Mononuclear cell (primary cell): ENCODE measurements at regions not wholly inside any gene's neighbourhood (a gene's known extent, or its start where the extent isn't known, plus 50 kb on each side); places are given as distances from the start of the nearest gene placed in this dataset.

ENCODE experiments used
- H3K27me3 ChIP-seq: 2 replicates; pipeline ENCODE4 v1.6.0; 2011; ENCODE audit warnings: low read length, control low read depth; ENCODE audit not compliant: insufficient read depth
- H3K4me1 ChIP-seq: 2 replicates; pipeline ENCODE4 v1.5.1; 2011; ENCODE audit warnings: mild to moderate bottlenecking, low read length, control low read depth; ENCODE audit not compliant: insufficient read depth
- H3K4me3 ChIP-seq: 2 replicates; pipeline ENCODE4 v1.5.1; 2011; ENCODE audit warnings: mild to moderate bottlenecking, low read length, moderate library complexity
- H3K9me3 ChIP-seq: 2 replicates; pipeline ENCODE4 v1.5.1; 2011; ENCODE audit warnings: low read depth, mild to moderate bottlenecking, control low read depth, low read length

DNA sequence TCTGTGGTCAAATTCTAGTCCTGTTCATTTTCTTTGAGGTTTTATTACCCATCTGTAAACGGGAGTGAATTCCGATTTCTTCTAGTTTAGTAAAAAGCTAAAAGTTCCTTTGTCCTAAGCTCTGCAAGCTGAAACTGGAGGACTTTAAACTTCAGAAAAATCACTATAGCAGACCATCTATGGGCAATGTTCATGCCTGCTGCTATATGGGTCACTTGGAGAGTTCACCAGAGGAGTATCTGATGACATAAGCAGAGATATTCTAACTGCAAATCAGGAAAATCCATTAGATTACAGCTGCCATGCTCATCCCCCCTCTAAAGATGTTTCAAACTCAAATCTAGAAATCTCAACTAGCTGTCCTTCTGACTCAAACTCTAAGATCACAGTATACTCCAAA, 193.0 kb upstream of the RTL1 start:
- H3K4me1 ChIP-seq: no peaks in the 10 kb centered on the region
- H3K9me3 ChIP-seq: peaks cover 5% of the 10 kb centered on the region
- H3K4me3 ChIP-seq: no peak overlapping the region
- H3K27me3 ChIP-seq: peaks cover 8% of the 10 kb centered on the region

- Histone ChIP-seq H3K4me1 (no peaks in the 10 kb centered on the region), H3K27me3 (peaks cover 8% of the 10 kb centered on the region), H3K9me3 (peaks cover 5% of the 10 kb centered on the region), H3K4me3 (no peak overlapping the region)
These were observed 193.7 kb upstream of the RTL1 start for GRCh38 chr14:101097109-101097793.

GRCh38 chr14:101098177-101098576, 194.7 kb upstream of the RTL1 start:
- Histone ChIP-seq H3K9me3 (peaks cover 5% of the 10 kb centered on the region), H3K4me1 (no peaks in the 10 kb centered on the region), H3K27me3 (peaks cover 7% of the 10 kb centered on the region), H3K4me3 (no peak overlapping the region)

DNA sequence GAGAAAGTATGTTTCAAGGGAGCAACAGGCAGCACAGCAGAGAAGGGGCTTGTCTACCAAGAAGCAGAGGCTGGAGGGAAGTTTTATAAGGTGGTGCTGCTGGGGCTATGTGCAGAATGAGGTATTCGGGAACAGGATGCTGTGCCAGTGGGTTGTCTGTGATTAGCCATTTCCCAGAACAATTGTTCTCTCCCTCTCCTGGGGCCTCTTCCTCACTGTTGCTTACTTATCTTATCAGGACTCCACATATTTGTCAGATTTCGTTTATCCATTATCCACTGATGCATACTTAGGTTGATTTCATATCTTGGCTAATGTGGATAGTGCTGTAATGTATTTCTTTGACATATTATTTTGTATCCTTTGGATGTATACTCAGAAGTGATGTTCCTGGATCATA, 195.1 kb upstream of the RTL1 start:
- no peak overlapping the region for H3K4me3 ChIP-seq
- no peaks in the 10 kb centered on the region for H3K4me1 ChIP-seq
- H3K9me3 ChIP-seq: peaks cover 5% of the 10 kb centered on the region
- H3K27me3 ChIP-seq: peaks cover 5% of the 10 kb centered on the region

DNA sequence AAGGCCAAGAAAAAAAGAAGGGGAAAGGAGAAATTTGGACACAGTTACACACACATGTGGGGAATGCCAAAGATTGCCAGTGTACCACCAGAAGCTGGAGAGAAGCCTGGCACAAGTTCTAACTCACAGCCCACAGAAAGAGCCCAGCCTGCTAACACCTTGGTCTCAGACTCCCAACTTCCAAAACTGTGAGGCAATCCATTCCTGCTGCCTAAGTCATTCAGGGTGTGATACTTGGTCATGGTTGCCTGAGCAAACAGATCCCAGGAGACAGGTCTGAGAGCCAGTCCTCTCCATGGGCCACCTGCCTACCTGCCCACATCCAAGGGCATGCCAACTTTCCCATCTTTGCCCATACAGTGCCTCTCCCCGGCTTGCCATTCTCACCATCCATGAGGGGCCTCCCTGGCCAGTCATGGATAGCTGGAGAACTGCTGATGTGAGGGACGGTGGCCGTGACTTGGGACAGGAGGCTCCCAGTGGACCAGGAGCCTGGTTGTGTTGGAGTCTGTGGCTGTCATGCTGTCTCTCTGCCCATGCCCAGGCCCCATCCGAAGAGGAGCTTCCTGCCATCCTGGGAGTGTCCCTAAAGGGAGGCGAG, 198.0 kb upstream of the RTL1 start:
- H3K27me3 ChIP-seq: peaks cover 5% of the 10 kb centered on the region
- H3K4me3 ChIP-seq: no peak overlapping the region
- peaks cover 5% of the 10 kb centered on the region for H3K9me3 ChIP-seq
- H3K4me1 ChIP-seq: no peaks in the 10 kb centered on the region

- Histone ChIP-seq H3K4me3 (no peak overlapping the region), H3K27me3 (peaks cover 5% of the 10 kb centered on the region), H3K9me3 (peaks cover 5% of the 10 kb centered on the region), H3K4me1 (no peaks in the 10 kb centered on the region)
These were observed 199.4 kb upstream of the RTL1 start for GRCh38 chr14:101102875-101103274.

- Histone ChIP-seq H3K4me3 (no peak overlapping the region), H3K4me1 (no peaks in the 10 kb centered on the region), H3K9me3 (peaks cover 5% of the 10 kb centered on the region), H3K27me3 (peaks cover 5% of the 10 kb centered on the region)
These were observed 199.9 kb upstream of the RTL1 start for GRCh38 chr14:101103321-101103901.

DNA sequence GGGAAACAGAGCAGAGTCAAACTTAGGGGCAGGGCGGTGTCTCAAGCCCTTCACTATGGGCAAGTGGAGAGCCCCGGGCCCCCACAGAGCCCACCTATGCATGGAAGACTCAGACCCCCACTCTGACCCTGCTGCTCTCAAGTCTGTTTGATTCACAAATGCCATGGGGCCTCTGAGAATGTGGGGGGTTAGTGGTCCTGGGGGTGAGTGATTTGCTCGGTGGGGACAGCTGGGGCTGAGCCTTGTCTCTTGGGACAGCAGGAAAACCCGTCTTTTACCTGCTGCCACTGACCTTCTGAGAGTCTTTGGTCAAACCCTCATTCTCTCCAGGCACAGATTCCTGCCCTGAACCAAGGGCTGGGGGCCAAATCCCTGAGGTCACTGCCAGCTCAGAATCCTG, 201.0 kb upstream of the RTL1 start:
- H3K4me3 ChIP-seq: no peak overlapping the region
- H3K4me1 ChIP-seq: no peaks in the 10 kb centered on the region
- H3K9me3 ChIP-seq: peaks cover 3% of the 10 kb centered on the region
- H3K27me3 ChIP-seq: peaks cover 3% of the 10 kb centered on the region

- Histone ChIP-seq H3K9me3 (no peaks in the 10 kb centered on the region), H3K4me3 (no peak overlapping the region), H3K4me1 (no peaks in the 10 kb centered on the region)
These were observed 201.5 kb upstream of the RTL1 start for GRCh38 chr14:101105045-101105444.

GRCh38 chr14:101108579-101109346, 205.2 kb upstream of the RTL1 start:
- H3K27me3 ChIP-seq: no peaks in the 10 kb centered on the region
- H3K4me3 ChIP-seq: no peak overlapping the region
- H3K9me3 ChIP-seq: no peaks in the 10 kb centered on the region
- no peaks in the 10 kb centered on the region for H3K4me1 ChIP-seq

More at GRCh38 chr14:101105045-101105444, 201.5 kb upstream of the RTL1 start:
- H3K27me3 ChIP-seq: no peaks in the 10 kb centered on the region

GRCh38 chr14:101109347-101109638, 205.8 kb upstream of the RTL1 start:
- Histone ChIP-seq H3K27me3 (no peaks in the 10 kb centered on the region), H3K9me3 (no peaks in the 10 kb centered on the region), H3K4me1 (no peaks in the 10 kb centered on the region), H3K4me3 (no peak overlapping the region)

DNA sequence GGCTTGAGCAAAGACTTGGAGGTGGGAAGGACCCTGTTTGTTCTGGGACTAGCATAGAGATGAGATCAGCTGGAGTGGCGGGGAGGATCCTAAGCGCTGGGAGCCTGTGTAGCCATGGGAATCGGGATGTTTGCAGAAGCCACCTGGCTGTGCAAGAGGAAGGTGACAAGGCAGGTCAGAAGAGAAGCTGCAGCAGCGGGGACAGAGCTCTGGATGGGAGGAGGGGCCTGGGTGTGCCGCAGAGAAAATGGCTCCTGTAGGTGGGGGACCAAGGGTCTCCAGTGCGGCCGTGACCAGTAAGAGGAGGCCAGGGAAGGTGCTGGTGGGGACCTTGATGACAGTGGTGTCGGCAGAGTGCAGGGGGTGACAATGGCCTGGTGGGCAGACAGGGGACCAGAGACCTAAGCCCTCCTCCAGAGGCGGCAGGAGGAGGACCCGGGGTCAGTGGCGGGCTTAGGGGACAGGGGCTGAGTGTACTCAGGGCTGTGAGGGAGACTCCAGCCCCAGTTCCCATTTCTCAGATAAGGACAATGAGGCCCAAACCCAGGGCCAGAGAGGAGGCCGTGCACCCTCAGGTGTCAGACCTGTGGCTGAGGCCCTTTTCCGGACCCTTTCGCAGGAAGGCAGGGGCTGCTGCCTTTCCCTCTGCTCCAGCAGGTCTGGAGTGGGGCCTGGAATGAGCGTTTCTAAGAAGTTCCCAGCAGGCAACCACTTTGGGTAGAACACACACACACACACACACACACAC, 206.6 kb upstream of the RTL1 start:
- H3K4me3 ChIP-seq: no peak overlapping the region
- no peaks in the 10 kb centered on the region for H3K9me3 ChIP-seq
- no peaks in the 10 kb centered on the region for H3K4me1 ChIP-seq
- no peaks in the 10 kb centered on the region for H3K27me3 ChIP-seq

GRCh38 chr14:101110729-101111619, 207.5 kb upstream of the RTL1 start:
- no peak overlapping the region for H3K4me3 ChIP-seq
- no peaks in the 10 kb centered on the region for H3K9me3 ChIP-seq
- H3K4me1 ChIP-seq: no peaks in the 10 kb centered on the region
- H3K27me3 ChIP-seq: no peaks in the 10 kb centered on the region

DNA sequence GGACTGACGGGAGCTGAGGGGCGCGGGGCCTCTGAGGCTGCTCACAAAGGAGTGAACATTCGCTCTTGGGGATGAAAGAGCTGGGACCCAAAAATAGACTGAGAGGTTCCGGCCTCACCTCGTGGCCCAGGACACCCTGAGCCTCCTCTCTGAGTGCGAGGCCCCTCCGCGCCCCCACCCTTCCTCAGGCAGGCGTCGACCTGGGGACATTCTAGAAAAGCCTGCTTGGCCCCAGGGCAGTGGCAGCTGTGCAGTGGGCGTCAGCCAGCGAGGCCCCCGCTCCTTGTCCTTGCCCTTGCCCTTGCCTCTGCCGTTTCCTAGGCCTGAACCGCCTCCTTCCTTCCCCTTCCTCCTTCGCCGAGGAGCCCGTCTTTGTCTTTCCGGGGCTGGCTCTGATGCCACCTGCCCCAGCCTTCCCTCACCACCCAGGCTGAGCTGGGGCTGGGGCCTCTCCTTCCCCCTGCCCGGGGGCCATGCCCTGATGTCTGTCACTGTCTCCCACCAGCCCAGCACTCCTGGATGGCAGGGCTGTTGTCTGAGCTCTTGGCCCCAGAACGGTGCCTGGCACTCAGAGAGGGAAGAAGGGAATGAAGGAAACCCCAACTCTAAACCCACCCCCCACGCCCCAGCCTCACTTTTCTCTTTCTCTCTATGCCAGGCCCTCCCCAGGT, 208.2 kb upstream of the RTL1 start:
- Histone ChIP-seq H3K4me1 (no peaks in the 10 kb centered on the region), H3K9me3 (no peaks in the 10 kb centered on the region), H3K27me3 (no peaks in the 10 kb centered on the region), H3K4me3 (no peak overlapping the region)
